Mammary epithelial cell (primary cell): ENCODE measurements at regions not wholly inside any gene's neighbourhood (a gene's known extent, or its start where the extent isn't known, plus 50 kb on each side); places are given as distances from the start of the nearest gene placed in this dataset.

Source experiments
- EZH2 ChIP-seq: IDR thresholded peaks from 2 replicates; pipeline ENCODE4 v1.6.1; 2012; ENCODE audit warnings: low read length, inconsistent platforms, borderline replicate concordance
- TF ChIP-seq, protein P1 (sequence below), 2 donors: IDR thresholded peaks in 1 of 2; conservative IDR thresholded peaks in 1 of 2; 2 replicates each; pipeline ENCODE4 v1.5.1; 2011 to 2012; ENCODE audit warnings: inconsistent platforms in 2 of 2, low read length in 2 of 2, mild to moderate bottlenecking in 2 of 2, control low read depth in 1 of 2, low read depth in 1 of 2; ENCODE audit not compliant: insufficient read depth in 1 of 2; ENCODE audit errors: extremely low read depth in 1 of 2

DNA sequence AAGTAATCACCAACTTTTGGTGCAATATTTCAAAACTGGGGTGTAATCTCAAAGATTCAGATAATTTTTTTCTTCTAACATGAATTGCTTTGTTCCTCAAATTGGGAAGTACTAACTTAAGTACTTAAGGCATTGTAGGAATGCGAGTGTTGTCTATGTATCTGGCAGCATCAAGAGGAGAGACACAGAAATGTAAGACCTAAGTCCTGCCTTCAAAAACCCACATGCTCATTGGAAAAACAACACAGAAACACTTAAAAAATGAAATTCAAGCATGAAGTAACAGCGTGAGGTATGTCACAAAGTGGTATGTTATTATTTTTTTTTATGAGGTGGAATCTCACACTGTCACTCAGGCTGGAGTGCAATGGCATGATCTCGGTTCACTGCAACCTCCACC, 288.5 kb downstream of the ZEB1 start:
- TF ChIP-seq, protein P1, sequence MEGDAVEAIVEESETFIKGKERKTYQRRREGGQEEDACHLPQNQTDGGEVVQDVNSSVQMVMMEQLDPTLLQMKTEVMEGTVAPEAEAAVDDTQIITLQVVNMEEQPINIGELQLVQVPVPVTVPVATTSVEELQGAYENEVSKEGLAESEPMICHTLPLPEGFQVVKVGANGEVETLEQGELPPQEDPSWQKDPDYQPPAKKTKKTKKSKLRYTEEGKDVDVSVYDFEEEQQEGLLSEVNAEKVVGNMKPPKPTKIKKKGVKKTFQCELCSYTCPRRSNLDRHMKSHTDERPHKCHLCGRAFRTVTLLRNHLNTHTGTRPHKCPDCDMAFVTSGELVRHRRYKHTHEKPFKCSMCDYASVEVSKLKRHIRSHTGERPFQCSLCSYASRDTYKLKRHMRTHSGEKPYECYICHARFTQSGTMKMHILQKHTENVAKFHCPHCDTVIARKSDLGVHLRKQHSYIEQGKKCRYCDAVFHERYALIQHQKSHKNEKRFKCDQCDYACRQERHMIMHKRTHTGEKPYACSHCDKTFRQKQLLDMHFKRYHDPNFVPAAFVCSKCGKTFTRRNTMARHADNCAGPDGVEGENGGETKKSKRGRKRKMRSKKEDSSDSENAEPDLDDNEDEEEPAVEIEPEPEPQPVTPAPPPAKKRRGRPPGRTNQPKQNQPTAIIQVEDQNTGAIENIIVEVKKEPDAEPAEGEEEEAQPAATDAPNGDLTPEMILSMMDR (conservative IDR thresholded peaks at IDR 0.05 in 1 of 2, IDR thresholded peaks at IDR 0.05 in 1 of 2; ENCODE audit: extremely low read depth in 1 of 2, insufficient read depth in 1 of 2, low read depth in 1 of 2, low read length in 2 of 2): no peak
- no peak for TF ChIP-seq EZH2
